ENCODE measurements at regions not wholly inside any gene's neighbourhood (a gene's known extent, or its start where the extent isn't known, plus 50 kb on each side); places are given as distances from the start of the nearest gene placed in this dataset.

- no peaks in the 10 kb centered on the region for H3K9me3 ChIP-seq (ENCODE audit: severe bottlenecking)
- DNase-seq (ENCODE audit: low spot score) (no peak), ATAC-seq (ENCODE audit: low read depth) (no peak)
- no peak overlapping the region for H3K4me3 ChIP-seq (ENCODE audit: severe bottlenecking)
- no peak overlapping the region for H3K27ac ChIP-seq (ENCODE audit: poor library complexity, severe bottlenecking)
- H3K36me3 ChIP-seq (ENCODE audit: low read depth), result no peaks in the 10 kb centered on the region
- TF ChIP-seq, protein P1, sequence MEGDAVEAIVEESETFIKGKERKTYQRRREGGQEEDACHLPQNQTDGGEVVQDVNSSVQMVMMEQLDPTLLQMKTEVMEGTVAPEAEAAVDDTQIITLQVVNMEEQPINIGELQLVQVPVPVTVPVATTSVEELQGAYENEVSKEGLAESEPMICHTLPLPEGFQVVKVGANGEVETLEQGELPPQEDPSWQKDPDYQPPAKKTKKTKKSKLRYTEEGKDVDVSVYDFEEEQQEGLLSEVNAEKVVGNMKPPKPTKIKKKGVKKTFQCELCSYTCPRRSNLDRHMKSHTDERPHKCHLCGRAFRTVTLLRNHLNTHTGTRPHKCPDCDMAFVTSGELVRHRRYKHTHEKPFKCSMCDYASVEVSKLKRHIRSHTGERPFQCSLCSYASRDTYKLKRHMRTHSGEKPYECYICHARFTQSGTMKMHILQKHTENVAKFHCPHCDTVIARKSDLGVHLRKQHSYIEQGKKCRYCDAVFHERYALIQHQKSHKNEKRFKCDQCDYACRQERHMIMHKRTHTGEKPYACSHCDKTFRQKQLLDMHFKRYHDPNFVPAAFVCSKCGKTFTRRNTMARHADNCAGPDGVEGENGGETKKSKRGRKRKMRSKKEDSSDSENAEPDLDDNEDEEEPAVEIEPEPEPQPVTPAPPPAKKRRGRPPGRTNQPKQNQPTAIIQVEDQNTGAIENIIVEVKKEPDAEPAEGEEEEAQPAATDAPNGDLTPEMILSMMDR (IDR thresholded peaks at IDR 0.05; ENCODE audit: poor library complexity, severe bottlenecking), result no peak
- H3K27me3 ChIP-seq (ENCODE audit: insufficient read depth, poor library complexity, severe bottlenecking), result no peaks in the 10 kb centered on the region
- H3K4me1 ChIP-seq (ENCODE audit: insufficient read depth, poor library complexity, severe bottlenecking), result no peaks in the 10 kb centered on the region
These were observed 55.8 kb downstream of the KCNE4 start for GRCh38 chr2:223107825-223108224.

GRCh38 chr2:223108351-223109050, 56.5 kb downstream of the KCNE4 start:
- ATAC-seq (ENCODE audit: low read depth) (no peak), DNase-seq (ENCODE audit: low spot score) (no peak)
- no peaks in the 10 kb centered on the region for H3K4me1 ChIP-seq (ENCODE audit: insufficient read depth, poor library complexity, severe bottlenecking)
- no peaks in the 10 kb centered on the region for H3K27me3 ChIP-seq (ENCODE audit: insufficient read depth, poor library complexity, severe bottlenecking)
- H3K9me3 ChIP-seq (ENCODE audit: severe bottlenecking), result no peaks in the 10 kb centered on the region
- TF ChIP-seq, protein P1 (IDR thresholded peaks at IDR 0.05; ENCODE audit: poor library complexity, severe bottlenecking), result no peak
- no peaks in the 10 kb centered on the region for H3K36me3 ChIP-seq (ENCODE audit: low read depth)
- H3K27ac ChIP-seq (ENCODE audit: poor library complexity, severe bottlenecking), result no peak overlapping the region
- H3K4me3 ChIP-seq (ENCODE audit: severe bottlenecking), result no peak overlapping the region

DNA sequence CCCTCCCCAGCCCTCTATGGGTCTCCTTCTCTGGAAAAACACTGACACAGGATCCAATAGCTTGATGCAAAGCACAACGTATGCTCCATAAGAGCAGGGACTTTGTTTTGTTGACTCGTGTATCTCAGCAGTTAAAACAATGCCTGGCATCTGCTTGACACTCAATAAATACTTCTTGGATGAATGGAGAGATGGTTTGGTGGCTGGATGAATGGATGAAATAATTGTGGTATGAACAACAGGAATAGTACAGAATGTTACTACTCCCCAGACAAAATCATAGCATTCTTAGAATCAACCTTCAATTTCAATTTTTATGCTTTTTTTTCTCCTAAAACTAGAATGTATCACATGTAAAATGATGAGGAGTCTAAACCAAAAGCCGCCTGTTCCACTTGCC, 57.4 kb downstream of the KCNE4 start:
- no peak for DNase-seq (ENCODE audit: low spot score)
- ATAC-seq (ENCODE audit: low read depth), result no peak
- no peak overlapping the region for H3K27ac ChIP-seq (ENCODE audit: poor library complexity, severe bottlenecking)
- H3K27me3 ChIP-seq (ENCODE audit: insufficient read depth, poor library complexity, severe bottlenecking), result no peaks in the 10 kb centered on the region
- no peaks in the 10 kb centered on the region for H3K9me3 ChIP-seq (ENCODE audit: severe bottlenecking)
- no peaks in the 10 kb centered on the region for H3K4me1 ChIP-seq (ENCODE audit: insufficient read depth, poor library complexity, severe bottlenecking)
- no peaks in the 10 kb centered on the region for H3K36me3 ChIP-seq (ENCODE audit: low read depth)
- TF ChIP-seq, protein P1 (IDR thresholded peaks at IDR 0.05; ENCODE audit: poor library complexity, severe bottlenecking), result no peak
- H3K4me3 ChIP-seq (ENCODE audit: severe bottlenecking), result no peak overlapping the region

- TF ChIP-seq, protein P1 (IDR thresholded peaks at IDR 0.05; ENCODE audit: poor library complexity, severe bottlenecking), result no peak
- Histone ChIP-seq H3K36me3 (ENCODE audit: low read depth) (no peaks in the 10 kb centered on the region), H3K4me1 (ENCODE audit: insufficient read depth, poor library complexity, severe bottlenecking) (no peaks in the 10 kb centered on the region), H3K4me3 (ENCODE audit: severe bottlenecking) (no peak overlapping the region), H3K27me3 (ENCODE audit: insufficient read depth, poor library complexity, severe bottlenecking) (no peaks in the 10 kb centered on the region), H3K27ac (ENCODE audit: poor library complexity, severe bottlenecking) (no peak overlapping the region), H3K9me3 (ENCODE audit: severe bottlenecking) (no peaks in the 10 kb centered on the region)
- DNase-seq (ENCODE audit: low spot score) (no peak), ATAC-seq (ENCODE audit: low read depth) (no peak)
These were observed 61.2 kb downstream of the KCNE4 start for GRCh38 chr2:223113161-223113560.

DNA sequence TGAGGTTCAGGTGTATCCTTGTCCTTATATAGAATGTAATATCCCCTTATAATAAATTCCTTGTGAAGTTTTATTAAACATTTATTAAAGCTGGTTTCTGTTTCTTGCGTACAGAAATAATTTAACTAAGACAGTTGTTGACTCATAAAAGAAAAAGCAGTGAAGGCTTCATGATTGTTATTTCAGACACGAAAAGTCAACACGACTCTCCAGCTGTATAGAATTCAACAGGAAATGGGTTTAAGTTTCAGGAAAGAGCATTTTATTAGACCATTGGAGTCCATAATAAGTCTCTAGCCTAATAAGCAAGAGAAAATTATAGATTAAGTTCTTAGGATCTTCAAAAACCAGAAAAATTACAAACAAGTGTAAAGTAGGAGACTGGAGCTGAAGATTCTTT, 62.2 kb downstream of the KCNE4 start:
- DNase-seq (ENCODE audit: low spot score), result no peak
- H3K27ac ChIP-seq (ENCODE audit: poor library complexity, severe bottlenecking), result no peak overlapping the region
- TF ChIP-seq, protein P1 (IDR thresholded peaks at IDR 0.05; ENCODE audit: poor library complexity, severe bottlenecking), result no peak

More for the DNA sequence above, 62.2 kb downstream of the KCNE4 start:
- ATAC-seq (ENCODE audit: low read depth), result no peak
- Histone ChIP-seq H3K27me3 (ENCODE audit: insufficient read depth, poor library complexity, severe bottlenecking) (no peaks in the 10 kb centered on the region), H3K9me3 (ENCODE audit: severe bottlenecking) (no peaks in the 10 kb centered on the region), H3K4me1 (ENCODE audit: insufficient read depth, poor library complexity, severe bottlenecking) (no peaks in the 10 kb centered on the region), H3K36me3 (ENCODE audit: low read depth) (no peaks in the 10 kb centered on the region), H3K4me3 (ENCODE audit: severe bottlenecking) (no peak overlapping the region)

Measured in RWPE2 (cell line).